ENCODE measurements at regions not wholly inside any gene's neighbourhood (a gene's known extent, or its start where the extent isn't known, plus 50 kb on each side); places are given as distances from the start of the nearest gene placed in this dataset.

GRCh38 chr3:175896655-175897054 lies 1037.5 kb downstream of the NAALADL2 start:
- peaks cover 7% of the 10 kb centered on the region for H3K36me3 Mint-ChIP-seq
- no peak overlapping the region for H3K4me3 Mint-ChIP-seq
- POLR2A ChIA-PET: no interaction called here
- no peaks in the 10 kb centered on the region for H3K27me3 Mint-ChIP-seq (ENCODE audit: low read depth)
- ATAC-seq (no peak), DNase-seq (ENCODE audit: low spot score) (no peak)
- no peak overlapping the region for H3K27ac Mint-ChIP-seq
- H3K9me3 Mint-ChIP-seq: peaks cover 16% of the 10 kb centered on the region
- peaks cover 18% of the 10 kb centered on the region for H3K4me1 Mint-ChIP-seq
- CTCF ChIA-PET: no interaction called here
- TF ChIP-seq TEAD4 (CRISPR knock-in tag; IDR thresholded peaks at IDR 0.05): no peak
- no peak for TF ChIP-seq E2F5 (CRISPR knock-in tag; IDR thresholded peaks at IDR 0.05)
- TF ChIP-seq ZNF423 (CRISPR knock-in tag; IDR thresholded peaks at IDR 0.05): no peak
- TF ChIP-seq IRF1 (CRISPR knock-in tag; IDR thresholded peaks at IDR 0.05): no peak
- no peak for TF ChIP-seq ZNF671 (CRISPR knock-in tag; IDR thresholded peaks at IDR 0.05)
- TF ChIP-seq PRDM15 (CRISPR knock-in tag; IDR thresholded peaks at IDR 0.05): no peak
- TF ChIP-seq RORB (CRISPR knock-in tag; IDR thresholded peaks at IDR 0.05): no peak
- no peak for TF ChIP-seq USF1 (CRISPR knock-in tag; IDR thresholded peaks at IDR 0.05)
- no peak for TF ChIP-seq MLX (CRISPR knock-in tag; IDR thresholded peaks at IDR 0.05)
- TF ChIP-seq ERG (CRISPR knock-in tag; IDR thresholded peaks at IDR 0.05): no peak
- no peak for TF ChIP-seq NFYB (CRISPR knock-in tag; conservative IDR thresholded peaks at IDR 0.05; ENCODE audit: low read depth)
- TF ChIP-seq NFE2L1 (CRISPR knock-in tag; IDR thresholded peaks at IDR 0.05): no peak
- no peak for TF ChIP-seq JUN (CRISPR knock-in tag; IDR thresholded peaks at IDR 0.05)
- no peak for TF ChIP-seq CREB1 (CRISPR knock-in tag; IDR thresholded peaks at IDR 0.05)

GRCh38 chr3:175895731-175896130 lies 1036.6 kb downstream of the NAALADL2 start:
- Mint-ChIP-seq H3K36me3 (peaks cover 7% of the 10 kb centered on the region), H3K4me1 (peaks cover 9% of the 10 kb centered on the region), H3K27me3 (ENCODE audit: low read depth) (no peaks in the 10 kb centered on the region), H3K9me3 (peaks cover 16% of the 10 kb centered on the region), H3K27ac (no peak overlapping the region), H3K4me3 (no peak overlapping the region)
- ChIA-PET CTCF (no interaction called here), POLR2A (no interaction called here)
- no peak for ATAC-seq
- no peak for DNase-seq (ENCODE audit: low spot score)
- TF ChIP-seq HMGXB4 (CRISPR knock-in tag; IDR thresholded peaks at IDR 0.05) (no peak), NR2C2 (CRISPR knock-in tag; IDR thresholded peaks at IDR 0.05) (no peak), ZSCAN18 (CRISPR knock-in tag; IDR thresholded peaks at IDR 0.05) (no peak), ELF4 (CRISPR knock-in tag; IDR thresholded peaks at IDR 0.05; ENCODE audit: low read depth) (no peak), ZBTB21 (CRISPR knock-in tag; IDR thresholded peaks at IDR 0.05; ENCODE audit: borderline replicate concordance) (no peak), ZNF219 (CRISPR knock-in tag; IDR thresholded peaks at IDR 0.05; ENCODE audit: borderline replicate concordance) (no peak), CTCF (IDR thresholded peaks at IDR 0.05) (no peak), GRHL2 (CRISPR knock-in tag; IDR thresholded peaks at IDR 0.05; ENCODE audit: insufficient replicate concordance, severe bottlenecking) (no peak), CREB1 (CRISPR knock-in tag; IDR thresholded peaks at IDR 0.05) (no peak)

All from WTC11 (cell line).